H1 (cell line): ENCODE measurements at regions not wholly inside any gene's neighbourhood (a gene's known extent, or its start where the extent isn't known, plus 50 kb on each side); places are given as distances from the start of the nearest gene placed in this dataset.

Experiments used
- CTCF ChIA-PET: fragments of 300-600 bp; sonication (Branson Sonifier 250); formaldehyde crosslinking; loops from one replicate; lab custom pipeline; 2021; ENCODE audit not compliant: partially characterized antibody; lab: Charles Lee
- POLR2A ChIA-PET: fragments of 300-600 bp; sonication (Branson Sonifier 250); formaldehyde crosslinking; loops from one replicate; lab custom pipeline; 2021; ENCODE audit warnings: inconsistent platforms; ENCODE audit not compliant: partially characterized antibody; lab: Charles Lee
- DNase-seq, 2 experiments: peaks; one replicate each; pipeline versions ENCODE4 v3.0.0 to v3.0.0-alpha.2; 2010 to 2022; ENCODE audit warnings: low spot score in 2 of 2, low read depth in 1 of 2, mixed read lengths in 1 of 2
- FAIRE-seq: peaks from 2 replicates; lab custom pipeline; 2011; peaks lifted over from hg19 to GRCh38; lab: Jason Lieb, UNC
- H2AFZ ChIP-seq: 2 replicates; pipeline ENCODE4 v1.8.1; 2012; ENCODE audit warnings: low read length, inconsistent platforms
- H2AK5ac ChIP-seq: 2 replicates; pipeline ENCODE4 v1.6.1; 2013; ENCODE audit warnings: low read depth, low read length
- H2BK120ac ChIP-seq: replicated peaks from 2 replicates; pipeline ENCODE3; 2013; ENCODE audit warnings: low read depth, low read length, inconsistent platforms
- H2BK12ac ChIP-seq: 2 replicates; pipeline ENCODE4 v1.6.1; 2013; ENCODE audit warnings: low read depth, low read length
- H2BK15ac ChIP-seq: 2 replicates; pipeline ENCODE4 v1.6.1; 2013; ENCODE audit warnings: low read length
- H2BK20ac ChIP-seq: 2 replicates; pipeline ENCODE4 v1.6.1; 2013; ENCODE audit warnings: low read length
- H2BK5ac ChIP-seq: 2 replicates; pipeline ENCODE4 v1.6.1; 2013; ENCODE audit warnings: low read depth, low read length
- H3K14ac ChIP-seq: 2 replicates; pipeline ENCODE4 v1.6.1; 2013; ENCODE audit warnings: inconsistent platforms; ENCODE audit not compliant: insufficient read length
- H3K18ac ChIP-seq: 2 replicates; pipeline ENCODE4 v1.6.1; 2013; ENCODE audit warnings: low read length; ENCODE audit errors: extremely low read depth
- H3K23ac ChIP-seq: 2 replicates; pipeline ENCODE4 v1.6.1; 2013; ENCODE audit warnings: inconsistent platforms; ENCODE audit not compliant: insufficient read length
- H3K23me2 ChIP-seq: 2 replicates; pipeline ENCODE4 v1.6.1; 2013; ENCODE audit warnings: low read depth, low read length
- H3K27ac ChIP-seq: 2 replicates; pipeline ENCODE4 v1.6.1; 2011; ENCODE audit warnings: low read depth, low read length, inconsistent platforms
- H3K27me3 ChIP-seq, 4 experiments: replicated peaks in 1 of 4; 1 replicate in 1 of 4; 2 replicates in 3 of 4; pipeline versions ENCODE4 v1.6.1 to v1.8.1; 2011 to 2013; ENCODE audit warnings: low read length in 3 of 4, mild to moderate bottlenecking in 3 of 4, inconsistent platforms in 2 of 4, mixed read lengths in 2 of 4, moderate library complexity in 1 of 4; ENCODE audit not compliant: control insufficient read depth in 3 of 4, insufficient read depth in 3 of 4; ENCODE audit errors: extremely low read depth in 1 of 4
- H3K36me3 ChIP-seq, 4 experiments: 2 replicates each; pipeline versions ENCODE4 v1.6.1 to v1.8.1; 2011 to 2013; ENCODE audit warnings: mild to moderate bottlenecking in 4 of 4, low read length in 3 of 4, moderate library complexity in 2 of 4, control low read depth in 1 of 4, inconsistent platforms in 1 of 4; ENCODE audit not compliant: insufficient read depth in 4 of 4, control insufficient read depth in 2 of 4
- H3K4ac ChIP-seq: replicated peaks from 2 replicates; pipeline ENCODE3; 2013; ENCODE audit warnings: low read length, low read depth, mixed read lengths, inconsistent platforms; ENCODE audit not compliant: insufficient read length
- H3K4me1 ChIP-seq, 4 experiments: replicated peaks in 1 of 4; 1 replicate in 1 of 4; 2 replicates in 3 of 4; pipeline versions ENCODE4 v1.6.1 to v1.8.1; 2011 to 2013; ENCODE audit warnings: low read length in 3 of 4, inconsistent platforms in 2 of 4, mixed read lengths in 1 of 4; ENCODE audit not compliant: insufficient read depth in 4 of 4, control insufficient read depth in 3 of 4
- H3K4me2 ChIP-seq, 2 experiments: 2 replicates each; pipeline versions ENCODE4 v1.6.1 to v1.8.1; 2011 to 2013; ENCODE audit warnings: low read depth in 2 of 2, low read length in 2 of 2, control low read depth in 1 of 2, inconsistent platforms in 1 of 2, mild to moderate bottlenecking in 1 of 2; ENCODE audit not compliant: insufficient read depth in 1 of 2
- H3K4me3 ChIP-seq, 4 experiments: fragments of 200-600, 300-600 bp in 1 of 4; sonication (generic), shearing (Covaris generic), sonication (Bioruptor Twin) in 1 of 4; 2 replicates each; pipeline versions ENCODE4 v1.5.1 to v1.8.1; 2011 to 2016; ENCODE audit warnings: low read length in 4 of 4, low read depth in 3 of 4, control low read depth in 2 of 4, inconsistent platforms in 2 of 4, mild to moderate bottlenecking in 2 of 4, mixed read lengths in 1 of 4, moderate library complexity in 1 of 4; ENCODE audit not compliant: insufficient read depth in 2 of 4; ENCODE audit errors: extremely low read depth in 1 of 4
- H3K56ac ChIP-seq: replicated peaks from 2 replicates; pipeline ENCODE3; 2013; ENCODE audit warnings: low read depth, mild to moderate bottlenecking, mixed read lengths, low read length, inconsistent platforms; ENCODE audit not compliant: insufficient read length
- H3K79me1 ChIP-seq: 2 replicates; pipeline ENCODE4 v1.6.1; 2013; ENCODE audit warnings: low read depth, low read length, control low read depth
- H3K79me2 ChIP-seq, 2 experiments: 2 replicates each; pipeline versions ENCODE4 v1.6.1 to v1.8.1; 2012 to 2013; ENCODE audit warnings: low read length in 2 of 2, mild to moderate bottlenecking in 2 of 2, inconsistent platforms in 1 of 2; ENCODE audit not compliant: insufficient read depth in 2 of 2, control insufficient read depth in 1 of 2
- H3K9ac ChIP-seq, 4 experiments: replicated peaks in 1 of 4; 1 replicate in 1 of 4; 2 replicates in 3 of 4; pipeline versions ENCODE4 v1.6.1 to v1.8.1; 2011 to 2013; ENCODE audit warnings: low read depth in 3 of 4, low read length in 3 of 4, control low read depth in 2 of 4, mild to moderate bottlenecking in 2 of 4, moderate library complexity in 2 of 4, inconsistent platforms in 1 of 4; ENCODE audit errors: extremely low read depth in 1 of 4
- H3K9me3 ChIP-seq, 2 experiments: 2 replicates each; pipeline versions ENCODE4 v1.6.1 to v1.8.1; 2012 to 2013; ENCODE audit warnings: mild to moderate bottlenecking in 2 of 2, moderate library complexity in 2 of 2, control low read depth in 1 of 2, inconsistent platforms in 1 of 2, low read depth in 1 of 2, low read length in 1 of 2, mixed read lengths in 1 of 2; ENCODE audit not compliant: insufficient read depth in 2 of 2
- H4K20me1 ChIP-seq, 2 experiments: replicated peaks in 1 of 2; 2 replicates each; pipeline versions ENCODE3 to v1.8.1; 2011 to 2013; ENCODE audit warnings: inconsistent platforms in 2 of 2, low read length in 2 of 2, mild to moderate bottlenecking in 1 of 2; ENCODE audit not compliant: insufficient read depth in 2 of 2, control insufficient read depth in 1 of 2
- H4K5ac ChIP-seq: 2 replicates; pipeline ENCODE4 v1.6.1; 2013; ENCODE audit warnings: low read length, low read depth, mixed read lengths, inconsistent platforms; ENCODE audit not compliant: insufficient read length
- H4K8ac ChIP-seq: 2 replicates; pipeline ENCODE4 v1.8.0; 2013; ENCODE audit warnings: mild to moderate bottlenecking, moderate library complexity, low read length, inconsistent platforms; ENCODE audit not compliant: insufficient read depth; ENCODE audit errors: extremely low read depth
- H4K91ac ChIP-seq: replicated peaks from 2 replicates; pipeline ENCODE3; 2013; ENCODE audit warnings: low read length, mixed read lengths, inconsistent platforms; ENCODE audit not compliant: insufficient read length
- ASH2L ChIP-seq: fragments of 200-600, 300-600 bp; sonication (generic); IDR thresholded peaks from one replicate; pipeline ENCODE4 v1.7.1; 2017; ENCODE audit warnings: low read length
- BCL11A ChIP-seq, 2 experiments: IDR thresholded peaks; one replicate each; pipeline ENCODE4 v1.6.1; 2011; ENCODE audit warnings: low read depth in 2 of 2, low read length in 2 of 2, mild to moderate bottlenecking in 2 of 2
- BRCA1 ChIP-seq: IDR thresholded peaks from 2 replicates; pipeline ENCODE4 v1.6.1; 2012; ENCODE audit warnings: low read depth, low read length, improper control_type of control experiment
- CREB1 ChIP-seq: IDR thresholded peaks from 2 replicates; pipeline ENCODE4 v1.6.1; 2012; ENCODE audit warnings: inconsistent platforms
- EZH2 ChIP-seq: fragments of 200-600 bp; sonication (generic); IDR thresholded peaks from 2 replicates; pipeline ENCODE4 v1.7.1; 2012; ENCODE audit warnings: low read depth, mild to moderate bottlenecking, moderate library complexity, low read length, inconsistent platforms; ENCODE audit not compliant: severe bottlenecking
- HDAC6 ChIP-seq: IDR thresholded peaks from one replicate; pipeline ENCODE4 v1.7.1; 2012; ENCODE audit warnings: low read depth, mild to moderate bottlenecking, inconsistent platforms, low read length, moderate library complexity
- JUN ChIP-seq: IDR thresholded peaks from 2 replicates; pipeline ENCODE4 v1.6.1; 2011; ENCODE audit warnings: low read depth, mild to moderate bottlenecking, improper control_type of control experiment, low read length
- JUND ChIP-seq: IDR thresholded peaks from 2 replicates; pipeline ENCODE4 v1.6.1; 2011; ENCODE audit warnings: mild to moderate bottlenecking, improper control_type of control experiment, low read length
- MAFK ChIP-seq: IDR thresholded peaks from 2 replicates; pipeline ENCODE4 v1.6.1; 2012; ENCODE audit warnings: low read depth, mild to moderate bottlenecking, improper control_type of control experiment, low read length
- POU5F1 ChIP-seq: IDR thresholded peaks from 2 replicates; pipeline ENCODE4 v1.6.1; 2011; ENCODE audit warnings: low read depth, mild to moderate bottlenecking, low read length, moderate library complexity
- RXRA ChIP-seq: IDR thresholded peaks from 2 replicates; pipeline ENCODE4 v1.6.1; 2011; ENCODE audit warnings: low read depth, mild to moderate bottlenecking, low read length, moderate library complexity; ENCODE audit not compliant: insufficient read depth
- SIN3A ChIP-seq, 2 experiments: IDR thresholded peaks in 1 of 2; conservative IDR thresholded peaks in 1 of 2; 2 replicates each; pipeline ENCODE4 v1.6.1; 2011 to 2012; ENCODE audit warnings: low read length in 2 of 2, improper control_type of control experiment in 1 of 2, low read depth in 1 of 2, mild to moderate bottlenecking in 1 of 2
- SP2 ChIP-seq: IDR thresholded peaks from 2 replicates; pipeline ENCODE4 v1.6.1; 2012; ENCODE audit warnings: mild to moderate bottlenecking, low read length, inconsistent platforms
- TCF12 ChIP-seq: IDR thresholded peaks from 2 replicates; pipeline ENCODE4 v1.6.1; 2011; ENCODE audit warnings: low read depth, mild to moderate bottlenecking, low read length
- ZNF274 ChIP-seq: IDR thresholded peaks from 2 replicates; pipeline ENCODE4 v1.7.0; 2012; ENCODE audit warnings: low read length, borderline replicate concordance; ENCODE audit errors: extremely low read depth
- WGBS, 2 experiments: shearing (Covaris generic) in 1 of 2; methylation state at CpG; one replicate each; pipeline versions ENCODE4 v1.1.6 to v1.1.7; 2013 to 2015; ENCODE audit warnings: low lambda C conversion rate in 2 of 2, mixed read lengths in 2 of 2, inconsistent platforms in 1 of 2, low coverage in 1 of 2, missing lambda C conversion rate in 1 of 2; ENCODE audit not compliant: insufficient replicate concordance in 2 of 2, insufficient coverage in 1 of 2, insufficient read length in 1 of 2; ENCODE audit errors: extremely low coverage in 1 of 2, missing lambda C conversion rate in 1 of 2; 5-methylcytosine and 5-hydroxymethylcytosine counted together

DNA sequence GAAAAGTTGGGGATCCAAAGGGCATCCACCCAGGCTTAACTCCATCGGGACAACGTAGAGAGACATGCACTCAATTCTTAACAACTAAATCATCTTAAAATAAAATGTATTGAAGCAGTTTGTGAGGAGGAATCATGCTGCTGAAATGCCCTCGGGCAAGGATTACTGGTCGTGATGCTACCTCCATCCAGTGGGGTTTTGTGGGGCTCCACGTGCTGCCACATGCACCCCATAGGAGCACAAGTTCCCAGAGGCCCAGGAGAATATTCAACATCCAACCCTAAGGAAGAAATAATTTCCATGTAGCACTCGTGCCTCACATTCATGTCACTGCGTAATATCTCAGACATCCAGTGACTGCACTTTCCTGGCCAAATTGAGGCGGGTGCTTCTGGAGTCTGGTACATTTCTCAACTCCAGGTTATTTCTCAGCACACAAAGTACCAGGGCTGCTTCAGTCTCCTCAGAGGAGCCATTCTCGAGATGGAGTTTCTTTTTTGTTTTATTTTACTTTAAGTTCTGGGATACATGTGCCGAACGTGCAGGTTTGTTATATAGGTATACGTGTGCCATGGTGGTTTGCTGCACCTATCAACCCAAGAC lies 429.8 kb downstream of the FOXO1 start:
- Histone ChIP-seq H2BK20ac (no peak overlapping the region), H3K27me3 (no peaks in the 10 kb centered on the region), H3K4me2 (no peak overlapping the region), H3K9ac (no peak overlapping the region), H2AK5ac (no peak overlapping the region), H3K4me3 (no peak overlapping the region), H3K18ac (no peak overlapping the region), H3K4me1 (no peaks in the 10 kb centered on the region), H3K9me3 (no peaks in the 10 kb centered on the region), H4K5ac (no peak overlapping the region), H3K14ac (no peak overlapping the region), H3K27ac (no peak overlapping the region), H2BK120ac (no peak overlapping the region), H2AFZ (no peak overlapping the region), H3K23me2 (no peaks in the 10 kb centered on the region), H3K4ac (no peak overlapping the region), H2BK12ac (no peak overlapping the region), H4K8ac (no peak overlapping the region), H4K20me1 (no peaks in the 10 kb centered on the region), H3K36me3 (no peaks in the 10 kb centered on the region), H3K56ac (no peak overlapping the region), H3K79me1 (no peaks in the 10 kb centered on the region), H3K23ac (no peak overlapping the region), H4K91ac (no peak overlapping the region), H2BK5ac (no peak overlapping the region), H3K79me2 (no peaks in the 10 kb centered on the region), H2BK15ac (no peak overlapping the region)
- ChIA-PET CTCF (no interaction called here), POLR2A (interaction anchor here (0.6 kb wide), 1 partner anchor 446 kb away, joined by 4 read pairs; no protein-coding TSS in a partner anchor)
- DNase-seq (no peak), FAIRE-seq (no peak)
- 75% methylated on average over 12 of the region's 12 CpGs; no CpG with 5 or more reads in 1 of the 2 experiments for WGBS, 2 experiments
- TF ChIP-seq CREB1 = no peak
- TF ChIP-seq SIN3A (conservative IDR thresholded peaks at IDR 0.05 in 1 of 2, IDR thresholded peaks at IDR 0.05 in 1 of 2; ENCODE audit: low read depth in 1 of 2, low read length in 2 of 2) = no peak
- no peak for TF ChIP-seq BCL11A (IDR thresholded peaks at IDR 0.05; ENCODE audit: low read depth in 2 of 2, low read length in 2 of 2)
- TF ChIP-seq JUN = no peak
- TF ChIP-seq POU5F1 = no peak
- no peak for TF ChIP-seq HDAC6
- TF ChIP-seq SP2 = no peak
- no peak for TF ChIP-seq ASH2L
- TF ChIP-seq RXRA = no peak
- no peak for TF ChIP-seq TCF12
- no peak for TF ChIP-seq BRCA1
- TF ChIP-seq ZNF274 = no peak
- no peak for TF ChIP-seq EZH2
- TF ChIP-seq JUND = no peak
- TF ChIP-seq MAFK = no peak
